ENCODE measurements at regions not wholly inside any gene's neighbourhood (a gene's known extent, or its start where the extent isn't known, plus 50 kb on each side); places are given as distances from the start of the nearest gene placed in this dataset.

GRCh38 chr1:114324662-114324965, 170.9 kb upstream of the SYT6 start:
- TF ChIP-seq CTCF (IDR thresholded peaks at IDR 0.05) (no peak), ZFX (IDR thresholded peaks at IDR 0.05; ENCODE audit: borderline replicate concordance) (no peak)

Measured in 22Rv1 (cell line).